H1 (cell line): ENCODE measurements at regions not wholly inside any gene's neighbourhood (a gene's known extent, or its start where the extent isn't known, plus 50 kb on each side); places are given as distances from the start of the nearest gene placed in this dataset.

Experiments
- CTCF ChIA-PET: fragments of 300-600 bp; sonication (Branson Sonifier 250); formaldehyde crosslinking; loops from one replicate; lab custom pipeline; 2021; ENCODE audit not compliant: partially characterized antibody; lab: Charles Lee
- POLR2A ChIA-PET: fragments of 300-600 bp; sonication (Branson Sonifier 250); formaldehyde crosslinking; loops from one replicate; lab custom pipeline; 2021; ENCODE audit warnings: inconsistent platforms; ENCODE audit not compliant: partially characterized antibody; lab: Charles Lee
- DNase-seq, 2 experiments: peaks; one replicate each; pipeline versions ENCODE4 v3.0.0 to v3.0.0-alpha.2; 2010 to 2022; ENCODE audit warnings: low spot score in 2 of 2, low read depth in 1 of 2, mixed read lengths in 1 of 2
- FAIRE-seq: peaks from 2 replicates; lab custom pipeline; 2011; peaks lifted over from hg19 to GRCh38; lab: Jason Lieb, UNC
- H2AFZ ChIP-seq: 2 replicates; pipeline ENCODE4 v1.8.1; 2012; ENCODE audit warnings: low read length, inconsistent platforms
- H2AK5ac ChIP-seq: 2 replicates; pipeline ENCODE4 v1.6.1; 2013; ENCODE audit warnings: low read depth, low read length
- H2BK120ac ChIP-seq: replicated peaks from 2 replicates; pipeline ENCODE3; 2013; ENCODE audit warnings: low read depth, low read length, inconsistent platforms
- H2BK12ac ChIP-seq: 2 replicates; pipeline ENCODE4 v1.6.1; 2013; ENCODE audit warnings: low read depth, low read length
- H2BK15ac ChIP-seq: 2 replicates; pipeline ENCODE4 v1.6.1; 2013; ENCODE audit warnings: low read length
- H2BK20ac ChIP-seq: 2 replicates; pipeline ENCODE4 v1.6.1; 2013; ENCODE audit warnings: low read length
- H2BK5ac ChIP-seq: 2 replicates; pipeline ENCODE4 v1.6.1; 2013; ENCODE audit warnings: low read depth, low read length
- H3K14ac ChIP-seq: 2 replicates; pipeline ENCODE4 v1.6.1; 2013; ENCODE audit warnings: inconsistent platforms; ENCODE audit not compliant: insufficient read length
- H3K18ac ChIP-seq: 2 replicates; pipeline ENCODE4 v1.6.1; 2013; ENCODE audit warnings: low read length; ENCODE audit errors: extremely low read depth
- H3K23ac ChIP-seq: 2 replicates; pipeline ENCODE4 v1.6.1; 2013; ENCODE audit warnings: inconsistent platforms; ENCODE audit not compliant: insufficient read length
- H3K23me2 ChIP-seq: 2 replicates; pipeline ENCODE4 v1.6.1; 2013; ENCODE audit warnings: low read depth, low read length
- H3K27ac ChIP-seq: 2 replicates; pipeline ENCODE4 v1.6.1; 2011; ENCODE audit warnings: low read depth, low read length, inconsistent platforms
- H3K27me3 ChIP-seq, 4 experiments: replicated peaks in 1 of 4; 1 replicate in 1 of 4; 2 replicates in 3 of 4; pipeline versions ENCODE4 v1.6.1 to v1.8.1; 2011 to 2013; ENCODE audit warnings: low read length in 3 of 4, mild to moderate bottlenecking in 3 of 4, inconsistent platforms in 2 of 4, mixed read lengths in 2 of 4, moderate library complexity in 1 of 4; ENCODE audit not compliant: control insufficient read depth in 3 of 4, insufficient read depth in 3 of 4; ENCODE audit errors: extremely low read depth in 1 of 4
- H3K36me3 ChIP-seq, 4 experiments: 2 replicates each; pipeline versions ENCODE4 v1.6.1 to v1.8.1; 2011 to 2013; ENCODE audit warnings: mild to moderate bottlenecking in 4 of 4, low read length in 3 of 4, moderate library complexity in 2 of 4, control low read depth in 1 of 4, inconsistent platforms in 1 of 4; ENCODE audit not compliant: insufficient read depth in 4 of 4, control insufficient read depth in 2 of 4
- H3K4ac ChIP-seq: replicated peaks from 2 replicates; pipeline ENCODE3; 2013; ENCODE audit warnings: low read length, low read depth, mixed read lengths, inconsistent platforms; ENCODE audit not compliant: insufficient read length
- H3K4me1 ChIP-seq, 4 experiments: replicated peaks in 1 of 4; 1 replicate in 1 of 4; 2 replicates in 3 of 4; pipeline versions ENCODE4 v1.6.1 to v1.8.1; 2011 to 2013; ENCODE audit warnings: low read length in 3 of 4, inconsistent platforms in 2 of 4, mixed read lengths in 1 of 4; ENCODE audit not compliant: insufficient read depth in 4 of 4, control insufficient read depth in 3 of 4
- H3K4me2 ChIP-seq, 2 experiments: 2 replicates each; pipeline versions ENCODE4 v1.6.1 to v1.8.1; 2011 to 2013; ENCODE audit warnings: low read depth in 2 of 2, low read length in 2 of 2, control low read depth in 1 of 2, inconsistent platforms in 1 of 2, mild to moderate bottlenecking in 1 of 2; ENCODE audit not compliant: insufficient read depth in 1 of 2
- H3K4me3 ChIP-seq, 4 experiments: fragments of 200-600, 300-600 bp in 1 of 4; sonication (generic), shearing (Covaris generic), sonication (Bioruptor Twin) in 1 of 4; 2 replicates each; pipeline versions ENCODE4 v1.5.1 to v1.8.1; 2011 to 2016; ENCODE audit warnings: low read length in 4 of 4, low read depth in 3 of 4, control low read depth in 2 of 4, inconsistent platforms in 2 of 4, mild to moderate bottlenecking in 2 of 4, mixed read lengths in 1 of 4, moderate library complexity in 1 of 4; ENCODE audit not compliant: insufficient read depth in 2 of 4; ENCODE audit errors: extremely low read depth in 1 of 4
- H3K56ac ChIP-seq: replicated peaks from 2 replicates; pipeline ENCODE3; 2013; ENCODE audit warnings: low read depth, mild to moderate bottlenecking, mixed read lengths, low read length, inconsistent platforms; ENCODE audit not compliant: insufficient read length
- H3K79me1 ChIP-seq: 2 replicates; pipeline ENCODE4 v1.6.1; 2013; ENCODE audit warnings: low read depth, low read length, control low read depth
- H3K79me2 ChIP-seq, 2 experiments: 2 replicates each; pipeline versions ENCODE4 v1.6.1 to v1.8.1; 2012 to 2013; ENCODE audit warnings: low read length in 2 of 2, mild to moderate bottlenecking in 2 of 2, inconsistent platforms in 1 of 2; ENCODE audit not compliant: insufficient read depth in 2 of 2, control insufficient read depth in 1 of 2
- H3K9ac ChIP-seq, 4 experiments: replicated peaks in 1 of 4; 1 replicate in 1 of 4; 2 replicates in 3 of 4; pipeline versions ENCODE4 v1.6.1 to v1.8.1; 2011 to 2013; ENCODE audit warnings: low read depth in 3 of 4, low read length in 3 of 4, control low read depth in 2 of 4, mild to moderate bottlenecking in 2 of 4, moderate library complexity in 2 of 4, inconsistent platforms in 1 of 4; ENCODE audit errors: extremely low read depth in 1 of 4
- H3K9me3 ChIP-seq, 2 experiments: 2 replicates each; pipeline versions ENCODE4 v1.6.1 to v1.8.1; 2012 to 2013; ENCODE audit warnings: mild to moderate bottlenecking in 2 of 2, moderate library complexity in 2 of 2, control low read depth in 1 of 2, inconsistent platforms in 1 of 2, low read depth in 1 of 2, low read length in 1 of 2, mixed read lengths in 1 of 2; ENCODE audit not compliant: insufficient read depth in 2 of 2
- H4K20me1 ChIP-seq, 2 experiments: replicated peaks in 1 of 2; 2 replicates each; pipeline versions ENCODE3 to v1.8.1; 2011 to 2013; ENCODE audit warnings: inconsistent platforms in 2 of 2, low read length in 2 of 2, mild to moderate bottlenecking in 1 of 2; ENCODE audit not compliant: insufficient read depth in 2 of 2, control insufficient read depth in 1 of 2
- H4K5ac ChIP-seq: 2 replicates; pipeline ENCODE4 v1.6.1; 2013; ENCODE audit warnings: low read length, low read depth, mixed read lengths, inconsistent platforms; ENCODE audit not compliant: insufficient read length
- H4K8ac ChIP-seq: 2 replicates; pipeline ENCODE4 v1.8.0; 2013; ENCODE audit warnings: mild to moderate bottlenecking, moderate library complexity, low read length, inconsistent platforms; ENCODE audit not compliant: insufficient read depth; ENCODE audit errors: extremely low read depth
- H4K91ac ChIP-seq: replicated peaks from 2 replicates; pipeline ENCODE3; 2013; ENCODE audit warnings: low read length, mixed read lengths, inconsistent platforms; ENCODE audit not compliant: insufficient read length
- CREB1 ChIP-seq: IDR thresholded peaks from 2 replicates; pipeline ENCODE4 v1.6.1; 2012; ENCODE audit warnings: inconsistent platforms
- KDM4A ChIP-seq: IDR thresholded peaks from one replicate; pipeline ENCODE4 v1.7.1; 2012; ENCODE audit warnings: low read depth, mild to moderate bottlenecking, moderate library complexity, low read length, inconsistent platforms; ENCODE audit not compliant: severe bottlenecking
- RFX5 ChIP-seq: IDR thresholded peaks from 2 replicates; pipeline ENCODE4 v1.6.1; 2011; ENCODE audit warnings: low read depth, low read length, improper control_type of control experiment, borderline replicate concordance
- WGBS, 2 experiments: shearing (Covaris generic) in 1 of 2; methylation state at CpG; one replicate each; pipeline versions ENCODE4 v1.1.6 to v1.1.7; 2013 to 2015; ENCODE audit warnings: low lambda C conversion rate in 2 of 2, mixed read lengths in 2 of 2, inconsistent platforms in 1 of 2, low coverage in 1 of 2, missing lambda C conversion rate in 1 of 2; ENCODE audit not compliant: insufficient replicate concordance in 2 of 2, insufficient coverage in 1 of 2, insufficient read length in 1 of 2; ENCODE audit errors: extremely low coverage in 1 of 2, missing lambda C conversion rate in 1 of 2; 5-methylcytosine and 5-hydroxymethylcytosine counted together

- ChIA-PET CTCF (interaction anchor here (0.7 kb wide), 1 partner anchor 34 kb away, joined by 3 read pairs; no protein-coding TSS in a partner anchor), POLR2A (no interaction called here)
- Histone ChIP-seq H3K9ac (no peak overlapping the region), H3K23ac (no peak overlapping the region), H3K4ac (no peak overlapping the region), H3K79me1 (no peaks in the 10 kb centered on the region), H2BK120ac (no peak overlapping the region), H3K18ac (no peak overlapping the region), H4K20me1 (no peaks in the 10 kb centered on the region), H2AK5ac (no peak overlapping the region), H2BK15ac (no peak overlapping the region), H3K4me3 (no peak overlapping the region), H3K14ac (no peak overlapping the region), H3K23me2 (no peaks in the 10 kb centered on the region), H2BK12ac (no peak overlapping the region), H3K4me2 (no peak overlapping the region), H2BK5ac (no peak overlapping the region), H3K36me3 (no peaks in the 10 kb centered on the region), H3K9me3 (no peaks in the 10 kb centered on the region), H2BK20ac (no peak overlapping the region), H3K79me2 (no peaks in the 10 kb centered on the region), H3K27ac (no peak overlapping the region), H4K91ac (no peak overlapping the region), H4K8ac (no peak overlapping the region), H4K5ac (no peak overlapping the region), H3K56ac (no peak overlapping the region), H2AFZ (no peak overlapping the region), H3K4me1 (peaks cover 0 to 2% (median 0%) of the 10 kb centered on the region in 4 experiments; a peak in 1 of 7 replicates), H3K27me3 (no peaks in the 10 kb centered on the region)
- FAIRE-seq, result no peak
- TF ChIP-seq CREB1 (no peak), RFX5 (no peak), KDM4A (no peak)
- 80% methylated on average over 1 of the region's 1 CpG; no CpG with 5 or more reads in 1 of the 2 experiments for WGBS, 2 experiments
- DNase-seq, result no peak
Measured at GRCh38 chr7:91598791-91599190, 281.7 kb downstream of the MTERF1 start.
